HFFc6 (cell line): ENCODE measurements at regions not wholly inside any gene's neighbourhood (a gene's known extent, or its start where the extent isn't known, plus 50 kb on each side); places are given as distances from the start of the nearest gene placed in this dataset.

Experiments
- DNase-seq: peaks from one replicate; pipeline ENCODE4 v3.0.0-alpha.2; 2018
- H3K27ac Mint-ChIP-seq: 2 replicates; pipeline ENCODE4 v1.8.0; 2020; ENCODE audit warnings: mild to moderate bottlenecking, mixed read lengths
- H3K27me3 Mint-ChIP-seq: 2 replicates; pipeline ENCODE4 v1.8.0; 2021; ENCODE audit warnings: mild to moderate bottlenecking, moderate library complexity, mixed read lengths; ENCODE audit not compliant: insufficient read depth
- H3K36me3 Mint-ChIP-seq: 2 replicates; pipeline ENCODE4 v1.8.0; 2021; ENCODE audit warnings: low read depth, mixed read lengths
- H3K4me1 Mint-ChIP-seq: 2 replicates; pipeline ENCODE4 v1.8.0; 2020; ENCODE audit warnings: low read depth, mixed read lengths
- H3K4me3 Mint-ChIP-seq: 2 replicates; pipeline ENCODE4 v1.8.0; 2020; ENCODE audit warnings: mild to moderate bottlenecking, moderate library complexity, mixed read lengths
- H3K9me3 Mint-ChIP-seq: 2 replicates; pipeline ENCODE4 v1.8.0; 2020; ENCODE audit warnings: mild to moderate bottlenecking, mixed read lengths
- CTCF ChIP-seq: fragments of 200-600 bp; sonication (generic); IDR thresholded peaks from 2 replicates; pipeline ENCODE4 v1.5.0; 2021; ENCODE audit warnings: antibody characterized with exemption, mild to moderate bottlenecking

- DNase-seq, result no peak
- Mint-ChIP-seq H3K4me3 (peak overlapping the region; percentile 41), H3K27ac (peak overlapping the region; percentile 40), H3K27me3 (no peaks in the 10 kb centered on the region; the same call in 1 of the 2 replicates), H3K9me3 (no peaks in the 10 kb centered on the region), H3K36me3 (no peaks in the 10 kb centered on the region), H3K4me1 (peaks cover 75% of the 10 kb centered on the region)
- TF ChIP-seq CTCF, result no peak
Observed at GRCh38 chr7:41573443-41573842, 129.4 kb downstream of the INHBA start.

- peak overlapping the region; percentile 41 for H3K4me3 Mint-ChIP-seq
- DNase-seq, result peak; percentile 49
- no peaks in the 10 kb centered on the region; the same call in 1 of the 2 replicates for H3K27me3 Mint-ChIP-seq
- H3K27ac Mint-ChIP-seq, result peak overlapping the region; percentile 40
- H3K4me1 Mint-ChIP-seq, result peaks cover 75% of the 10 kb centered on the region
- H3K9me3 Mint-ChIP-seq, result no peaks in the 10 kb centered on the region
- H3K36me3 Mint-ChIP-seq, result no peaks in the 10 kb centered on the region
- TF ChIP-seq CTCF, result no peak
Observed at GRCh38 chr7:41573015-41573414, 129.9 kb downstream of the INHBA start.

- TF ChIP-seq CTCF, result no peak
- no peaks in the 10 kb centered on the region for H3K9me3 Mint-ChIP-seq
- DNase-seq, result no peak
- no peak overlapping the region for H3K27ac Mint-ChIP-seq
- H3K4me3 Mint-ChIP-seq, result no peak overlapping the region
- H3K36me3 Mint-ChIP-seq, result no peaks in the 10 kb centered on the region
- no peaks in the 10 kb centered on the region; the same call in 1 of the 2 replicates for H3K27me3 Mint-ChIP-seq
- H3K4me1 Mint-ChIP-seq, result peaks cover 76% of the 10 kb centered on the region
Observed at GRCh38 chr7:41571573-41571972, 131.3 kb downstream of the INHBA start.

- Mint-ChIP-seq H3K27me3 (peaks cover under 1% of the 10 kb centered on the region), H3K4me1 (peaks cover 68% of the 10 kb centered on the region), H3K9me3 (no peaks in the 10 kb centered on the region), H3K4me3 (no peak overlapping the region), H3K36me3 (no peaks in the 10 kb centered on the region), H3K27ac (no peak overlapping the region)
- no peak for TF ChIP-seq CTCF
- no peak for DNase-seq
Observed at GRCh38 chr7:41570766-41571165, 132.1 kb downstream of the INHBA start.

- DNase-seq, result no peak
- Mint-ChIP-seq H3K4me3 (no peak overlapping the region), H3K27me3 (peaks cover 3% of the 10 kb centered on the region; the same call in 1 of the 2 replicates), H3K9me3 (no peaks in the 10 kb centered on the region), H3K27ac (no peak overlapping the region), H3K4me1 (peaks cover 41% of the 10 kb centered on the region), H3K36me3 (no peaks in the 10 kb centered on the region)
- TF ChIP-seq CTCF, result no peak
Observed at GRCh38 chr7:41568135-41568534, 134.8 kb downstream of the INHBA start.

GRCh38 chr7:41567731-41568114 is 135.2 kb downstream of the INHBA start:
- no peaks in the 10 kb centered on the region for H3K9me3 Mint-ChIP-seq
- TF ChIP-seq CTCF, result no peak
- peak overlapping the region; percentile 54 for H3K27ac Mint-ChIP-seq
- peak overlapping the region; percentile 26; the same call in 1 of the 2 replicates for H3K4me3 Mint-ChIP-seq
- peaks cover 37% of the 10 kb centered on the region for H3K4me1 Mint-ChIP-seq
- peak; percentile 23 for DNase-seq
- peaks cover 3% of the 10 kb centered on the region; the same call in 1 of the 2 replicates for H3K27me3 Mint-ChIP-seq
- no peaks in the 10 kb centered on the region for H3K36me3 Mint-ChIP-seq
